ENCODE measurements at regions not wholly inside any gene's neighbourhood (a gene's known extent, or its start where the extent isn't known, plus 50 kb on each side); places are given as distances from the start of the nearest gene placed in this dataset.

DNA sequence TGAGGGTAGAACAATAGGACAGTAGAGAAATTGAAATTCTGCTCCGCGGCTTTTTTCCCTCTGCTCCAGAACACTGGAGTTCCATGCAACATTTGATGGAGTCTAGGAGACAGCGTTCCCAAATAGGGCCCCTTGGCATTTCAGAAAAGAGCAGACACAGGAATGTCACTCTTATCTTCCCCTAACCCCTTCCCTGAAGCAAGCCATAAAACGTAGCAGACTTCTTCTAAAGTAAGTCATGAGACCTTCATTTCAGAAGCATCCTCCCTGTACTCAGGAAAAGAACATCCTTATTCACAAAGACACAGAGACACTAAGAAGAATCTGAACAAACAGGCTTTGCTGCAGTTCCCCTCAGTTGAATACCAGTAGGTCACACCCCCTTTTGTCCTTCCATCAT is 296.1 kb upstream of the SOX9 start:
- no peaks in the 10 kb centered on the region for H3K4me1 ChIP-seq (ENCODE audit: control insufficient read depth in 1 of 2, insufficient read depth in 1 of 2, low read depth in 1 of 2, low read length in 1 of 2)
- H3K27me3 ChIP-seq: no peaks in the 10 kb centered on the region
- H3K36me3 ChIP-seq: no peaks in the 10 kb centered on the region
- H3K4me3 ChIP-seq (ENCODE audit: low read depth in 1 of 2, low read length in 1 of 2): no peak overlapping the region
- H3K27ac ChIP-seq: no peak overlapping the region
- H3K9me3 ChIP-seq: no peaks in the 10 kb centered on the region
- TF ChIP-seq, protein P1, sequence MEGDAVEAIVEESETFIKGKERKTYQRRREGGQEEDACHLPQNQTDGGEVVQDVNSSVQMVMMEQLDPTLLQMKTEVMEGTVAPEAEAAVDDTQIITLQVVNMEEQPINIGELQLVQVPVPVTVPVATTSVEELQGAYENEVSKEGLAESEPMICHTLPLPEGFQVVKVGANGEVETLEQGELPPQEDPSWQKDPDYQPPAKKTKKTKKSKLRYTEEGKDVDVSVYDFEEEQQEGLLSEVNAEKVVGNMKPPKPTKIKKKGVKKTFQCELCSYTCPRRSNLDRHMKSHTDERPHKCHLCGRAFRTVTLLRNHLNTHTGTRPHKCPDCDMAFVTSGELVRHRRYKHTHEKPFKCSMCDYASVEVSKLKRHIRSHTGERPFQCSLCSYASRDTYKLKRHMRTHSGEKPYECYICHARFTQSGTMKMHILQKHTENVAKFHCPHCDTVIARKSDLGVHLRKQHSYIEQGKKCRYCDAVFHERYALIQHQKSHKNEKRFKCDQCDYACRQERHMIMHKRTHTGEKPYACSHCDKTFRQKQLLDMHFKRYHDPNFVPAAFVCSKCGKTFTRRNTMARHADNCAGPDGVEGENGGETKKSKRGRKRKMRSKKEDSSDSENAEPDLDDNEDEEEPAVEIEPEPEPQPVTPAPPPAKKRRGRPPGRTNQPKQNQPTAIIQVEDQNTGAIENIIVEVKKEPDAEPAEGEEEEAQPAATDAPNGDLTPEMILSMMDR (IDR thresholded peaks at IDR 0.05): no peak

DNA sequence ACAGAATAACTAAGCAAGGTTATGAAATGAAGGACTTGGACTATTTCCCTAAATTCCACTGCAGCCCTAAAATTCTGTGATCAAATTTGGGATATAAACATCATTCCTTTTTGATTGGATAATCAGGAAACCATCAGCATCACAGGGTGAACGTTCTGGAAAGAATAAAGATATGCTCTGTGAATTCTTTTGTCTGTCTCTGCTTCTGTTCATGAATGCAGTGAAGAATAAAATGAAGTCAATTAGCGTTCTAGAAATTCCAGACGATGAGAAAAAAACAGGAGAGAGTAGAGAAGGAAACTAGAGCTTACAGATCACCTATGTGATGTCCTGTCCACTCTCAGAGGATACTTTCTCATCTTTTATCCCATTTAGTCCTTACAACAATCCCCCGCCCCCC is 295.1 kb upstream of the SOX9 start:
- H3K9me3 ChIP-seq: no peaks in the 10 kb centered on the region
- no peaks in the 10 kb centered on the region for H3K36me3 ChIP-seq
- H3K4me1 ChIP-seq (ENCODE audit: control insufficient read depth in 1 of 2, insufficient read depth in 1 of 2, low read depth in 1 of 2, low read length in 1 of 2): no peaks in the 10 kb centered on the region
- TF ChIP-seq, protein P1 (IDR thresholded peaks at IDR 0.05): no peak
- H3K27me3 ChIP-seq: no peaks in the 10 kb centered on the region
- H3K27ac ChIP-seq: no peak overlapping the region
- no peak overlapping the region for H3K4me3 ChIP-seq (ENCODE audit: low read depth in 1 of 2, low read length in 1 of 2)

DNA sequence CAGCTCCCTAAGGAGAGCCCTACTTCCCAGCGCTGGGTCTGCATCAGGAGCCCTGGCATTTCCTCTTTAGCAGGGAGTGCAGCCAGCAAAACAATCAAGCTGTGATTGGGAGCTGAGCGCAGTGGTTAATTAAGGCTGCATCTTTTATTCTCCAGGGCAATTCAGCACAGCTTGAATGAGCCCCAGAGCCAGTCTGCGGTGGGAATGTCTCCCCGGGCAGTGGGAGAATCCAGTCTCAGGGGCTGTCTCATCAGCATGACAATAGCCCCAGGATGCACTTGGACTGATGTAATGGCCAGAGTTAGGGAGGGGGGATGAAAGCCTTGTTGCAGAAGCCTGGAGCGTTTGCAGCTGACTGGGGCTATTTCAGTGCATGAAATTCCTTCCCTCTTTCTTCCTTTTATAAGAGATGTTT is 292.6 kb upstream of the SOX9 start:
- Histone ChIP-seq H3K4me3 (ENCODE audit: low read depth in 1 of 2, low read length in 1 of 2) (no peak overlapping the region), H3K9me3 (no peaks in the 10 kb centered on the region), H3K27me3 (no peaks in the 10 kb centered on the region), H3K36me3 (no peaks in the 10 kb centered on the region), H3K27ac (no peak overlapping the region), H3K4me1 (ENCODE audit: control insufficient read depth in 1 of 2, insufficient read depth in 1 of 2, low read depth in 1 of 2, low read length in 1 of 2) (no peaks in the 10 kb centered on the region)
- TF ChIP-seq, protein P1 (IDR thresholded peaks at IDR 0.05): no peak

DNA sequence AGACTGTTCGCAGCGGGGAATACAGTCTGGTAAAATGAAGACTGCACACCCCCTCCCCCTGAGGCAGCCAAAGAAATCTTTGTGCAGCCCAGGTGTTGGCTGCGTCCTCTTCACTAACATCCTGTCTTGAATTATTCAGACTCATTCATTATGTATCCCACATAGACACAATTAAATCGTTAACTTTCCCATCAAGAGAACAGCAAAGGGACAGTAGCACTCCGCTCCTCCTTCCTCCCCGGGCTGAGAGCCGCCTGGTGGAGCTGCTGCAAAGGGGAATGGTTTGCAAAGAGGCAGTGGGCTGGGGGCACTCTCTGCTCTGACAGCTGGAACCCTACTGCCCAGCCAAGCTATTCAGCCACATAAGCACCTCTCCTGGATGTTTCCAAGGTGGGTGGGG is 290.0 kb upstream of the SOX9 start:
- Histone ChIP-seq H3K27me3 (no peaks in the 10 kb centered on the region), H3K36me3 (no peaks in the 10 kb centered on the region), H3K4me3 (ENCODE audit: low read depth in 1 of 2, low read length in 1 of 2) (no peak overlapping the region), H3K4me1 (ENCODE audit: control insufficient read depth in 1 of 2, insufficient read depth in 1 of 2, low read depth in 1 of 2, low read length in 1 of 2) (no peaks in the 10 kb centered on the region), H3K9me3 (no peaks in the 10 kb centered on the region), H3K27ac (no peak overlapping the region)
- TF ChIP-seq, protein P1 (IDR thresholded peaks at IDR 0.05): no peak

DNA sequence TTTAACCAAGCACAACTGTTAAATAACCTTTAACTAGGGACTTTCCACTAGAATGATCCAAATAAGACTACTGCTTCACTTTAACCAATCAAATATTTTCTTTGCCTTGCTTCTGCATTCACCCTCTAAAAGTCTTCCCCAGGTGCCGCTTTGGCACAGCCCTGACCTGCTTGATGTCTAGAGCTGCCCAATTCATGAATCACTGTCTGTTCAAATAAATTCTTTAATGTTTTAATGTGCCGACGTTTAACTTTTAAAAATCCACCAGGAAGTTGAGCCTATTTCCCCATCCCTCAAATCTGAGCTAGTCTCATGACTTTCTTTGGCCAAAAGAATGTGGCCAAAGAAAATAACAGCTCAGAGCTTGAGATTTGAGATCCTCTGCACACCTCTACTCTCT is 277.8 kb upstream of the SOX9 start:
- TF ChIP-seq, protein P1 (IDR thresholded peaks at IDR 0.05): no peak
- Histone ChIP-seq H3K27ac (no peak overlapping the region), H3K36me3 (no peaks in the 10 kb centered on the region), H3K4me3 (ENCODE audit: low read depth in 1 of 2, low read length in 1 of 2) (no peak overlapping the region), H3K27me3 (no peaks in the 10 kb centered on the region), H3K9me3 (no peaks in the 10 kb centered on the region), H3K4me1 (ENCODE audit: control insufficient read depth in 1 of 2, insufficient read depth in 1 of 2, low read depth in 1 of 2, low read length in 1 of 2) (no peaks in the 10 kb centered on the region)

DNA sequence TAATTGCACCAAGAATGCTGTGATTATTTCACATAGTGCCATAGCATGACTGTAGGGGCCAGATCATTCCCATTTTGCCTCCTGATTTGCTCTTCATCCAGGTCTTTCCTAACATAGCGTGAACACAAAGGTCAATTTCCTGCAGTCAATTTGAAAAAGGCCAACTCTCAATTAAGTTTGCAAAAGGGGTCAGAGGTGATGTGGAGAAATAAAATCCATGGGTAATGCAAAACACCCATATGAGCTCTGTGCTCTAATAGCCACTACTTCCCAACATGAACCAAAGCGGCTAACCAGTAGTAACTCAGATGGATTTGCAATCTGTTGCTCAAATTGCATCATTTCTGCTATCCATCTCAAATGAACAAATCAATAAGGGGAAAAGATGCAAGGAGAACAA is 275.5 kb upstream of the SOX9 start:
- Histone ChIP-seq H3K27me3 (no peaks in the 10 kb centered on the region), H3K36me3 (no peaks in the 10 kb centered on the region), H3K27ac (no peak overlapping the region), H3K4me3 (ENCODE audit: low read depth in 1 of 2, low read length in 1 of 2) (no peak overlapping the region), H3K9me3 (no peaks in the 10 kb centered on the region), H3K4me1 (ENCODE audit: control insufficient read depth in 1 of 2, insufficient read depth in 1 of 2, low read depth in 1 of 2, low read length in 1 of 2) (no peaks in the 10 kb centered on the region)
- TF ChIP-seq, protein P1 (IDR thresholded peaks at IDR 0.05): no peak
